HG03045 (cell line): ENCODE measurements at regions not wholly inside any gene's neighbourhood (a gene's known extent, or its start where the extent isn't known, plus 50 kb on each side); places are given as distances from the start of the nearest gene placed in this dataset.

Experiments
- ATAC-seq: cut with Tn5 transposase; IDR thresholded peaks from one replicate; pipeline ENCODE4 v1.9.1; 2021; ENCODE audit warnings: mild to moderate bottlenecking, moderate library complexity; ENCODE audit not compliant: unreplicated experiment

DNA sequence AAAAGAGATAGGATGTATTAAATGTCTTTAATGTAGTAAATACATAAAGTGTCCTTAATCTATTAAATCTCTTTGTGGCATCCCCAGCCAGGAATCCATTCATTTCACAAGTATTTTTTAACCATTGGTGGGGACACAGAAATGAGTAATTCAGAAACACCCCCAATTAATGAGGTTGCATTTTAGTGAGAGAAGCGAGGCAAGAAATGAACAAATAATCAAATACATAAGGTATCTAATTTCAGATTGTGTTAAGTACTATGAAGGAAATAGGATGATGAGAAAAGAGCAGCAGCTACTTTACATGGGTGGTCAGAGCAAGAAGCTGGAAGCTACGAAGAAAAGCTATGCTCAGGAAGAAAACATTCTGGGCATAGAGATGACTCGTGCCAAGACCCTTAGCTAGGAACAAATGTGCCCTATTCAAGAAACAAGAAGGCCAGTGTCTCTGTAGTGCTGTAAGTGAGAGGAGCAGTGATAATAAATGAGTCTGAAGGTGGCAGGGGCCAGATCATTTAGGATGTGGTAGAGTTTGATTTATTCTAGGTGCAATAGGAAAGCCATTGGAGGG is 60.5 kb upstream of the IGF1 start:
- no peak for ATAC-seq

DNA sequence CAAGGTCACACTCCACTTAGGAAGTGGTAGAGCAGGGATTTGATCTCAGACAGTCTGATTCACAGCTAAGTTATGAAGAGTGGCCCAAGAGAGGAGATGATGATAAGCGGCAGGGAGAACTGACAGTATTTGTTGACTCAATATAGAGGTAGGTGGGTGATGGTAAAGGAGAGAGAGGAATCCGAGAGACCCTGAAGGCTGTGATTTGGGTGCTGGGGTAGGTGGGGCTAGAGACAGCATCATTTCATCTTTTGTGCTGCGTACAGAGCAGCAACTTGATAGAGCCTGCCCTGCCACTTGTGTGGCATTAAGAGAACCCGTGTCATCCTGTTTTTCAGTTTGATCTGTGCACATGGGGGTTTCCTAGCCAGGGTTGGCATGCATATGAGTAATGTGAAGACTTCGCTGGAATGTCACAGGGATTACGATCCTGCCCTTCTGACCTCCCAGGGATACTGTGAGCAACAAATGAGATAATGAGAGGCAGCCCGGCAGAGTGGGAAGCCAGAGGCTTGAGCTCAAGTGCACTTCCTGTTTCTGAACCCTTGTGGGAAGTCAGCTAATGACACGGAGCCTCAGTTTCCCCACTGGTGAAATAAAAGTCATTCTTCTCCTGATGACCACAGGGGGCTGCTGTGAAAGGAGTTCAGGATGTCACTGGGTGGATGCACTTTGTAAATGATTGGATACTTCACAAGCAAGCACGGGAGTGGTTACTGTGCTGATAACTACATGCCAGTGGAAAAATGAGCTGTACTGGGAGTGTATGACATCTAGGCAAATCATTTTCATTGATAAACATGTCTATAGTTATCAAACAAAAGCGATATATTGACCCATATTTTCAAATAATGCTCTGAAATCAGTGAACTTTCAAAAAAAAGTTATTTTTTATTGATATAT is 59.5 kb upstream of the IGF1 start:
- no peak for ATAC-seq

DNA sequence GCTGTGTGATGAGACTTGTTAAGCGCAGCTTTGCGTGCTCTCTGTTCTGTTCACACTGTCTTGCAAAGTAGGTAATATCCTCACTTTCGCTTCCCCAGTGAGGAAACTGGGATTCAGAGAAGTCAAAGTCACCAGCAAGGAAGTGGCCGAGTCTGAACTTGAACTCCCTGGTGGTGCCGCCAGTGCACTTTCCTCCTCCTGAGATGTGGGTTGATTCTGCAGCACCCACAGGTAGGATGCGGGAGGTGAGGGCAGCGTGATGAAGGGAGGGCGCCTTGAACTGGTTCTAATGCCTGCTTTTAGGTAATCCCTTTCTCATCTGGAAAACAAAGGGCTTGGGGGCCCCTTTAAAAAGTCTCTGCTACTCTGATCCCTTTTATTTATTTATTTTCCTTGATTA is 54.9 kb upstream of the IGF1 start:
- no peak for ATAC-seq

DNA sequence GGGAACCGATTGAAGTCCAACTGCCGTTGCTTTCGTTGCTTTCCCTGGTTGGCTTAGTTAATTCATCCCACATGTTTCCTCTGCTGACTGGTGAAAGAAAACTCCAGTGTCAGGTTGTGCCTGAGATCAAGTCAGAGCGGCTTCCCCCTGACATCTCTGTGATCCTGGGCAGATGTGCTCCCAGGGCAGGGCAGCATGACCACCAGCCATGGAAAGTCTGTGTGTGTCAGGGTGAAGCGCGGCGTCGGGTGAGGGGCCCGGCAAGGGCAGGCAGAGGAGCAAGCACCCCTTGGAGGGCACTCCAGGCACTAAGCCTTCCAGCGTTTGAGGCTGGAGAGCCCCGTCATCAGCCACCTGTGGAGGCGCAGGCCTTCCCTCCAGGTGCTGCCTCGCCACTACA is 54.5 kb upstream of the IGF1 start:
- ATAC-seq = no peak

DNA sequence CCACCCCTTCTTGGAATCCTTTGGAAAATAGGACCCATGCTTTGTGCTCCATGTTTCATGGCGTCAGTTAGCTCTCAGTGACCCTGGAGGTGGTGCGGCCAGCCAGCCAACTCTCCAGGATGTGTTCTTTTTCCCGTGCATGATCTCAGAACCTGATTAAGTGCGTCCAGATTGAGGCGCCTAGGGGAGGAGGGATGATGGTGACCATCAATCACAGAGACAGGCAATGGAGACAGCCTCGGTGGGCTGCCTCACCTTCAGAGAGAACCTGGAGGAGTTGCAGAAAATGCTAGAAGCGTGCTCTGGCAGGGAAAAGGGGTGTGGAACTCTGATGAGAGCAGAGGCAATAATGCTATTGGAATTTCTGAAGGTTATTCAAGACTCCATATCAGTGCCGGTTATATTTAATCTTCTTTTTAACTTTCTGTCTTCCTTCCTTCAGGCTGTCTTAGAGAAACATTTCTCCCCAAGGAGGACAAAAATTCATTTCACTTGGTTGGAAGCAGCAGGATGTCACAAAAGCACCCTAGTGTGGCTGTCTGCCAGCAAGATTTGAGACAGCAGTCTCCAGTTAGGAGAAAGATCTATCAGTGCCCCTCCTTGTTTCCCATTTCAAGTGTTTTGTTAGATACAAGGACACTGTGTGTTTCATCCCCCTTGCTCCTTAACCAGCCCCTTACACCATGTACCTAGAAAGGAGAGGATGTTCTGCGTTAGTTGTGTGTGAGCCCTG is 53.3 kb upstream of the IGF1 start:
- no peak for ATAC-seq
